HG03457 (cell line): ENCODE measurements at regions not wholly inside any gene's neighbourhood (a gene's known extent, or its start where the extent isn't known, plus 50 kb on each side); places are given as distances from the start of the nearest gene placed in this dataset.

Experiments
- ATAC-seq: cut with Tn5 transposase; IDR thresholded peaks from one replicate; pipeline ENCODE4 v1.9.1; 2021; ENCODE audit warnings: moderate number of reproducible peaks; ENCODE audit not compliant: unreplicated experiment

DNA sequence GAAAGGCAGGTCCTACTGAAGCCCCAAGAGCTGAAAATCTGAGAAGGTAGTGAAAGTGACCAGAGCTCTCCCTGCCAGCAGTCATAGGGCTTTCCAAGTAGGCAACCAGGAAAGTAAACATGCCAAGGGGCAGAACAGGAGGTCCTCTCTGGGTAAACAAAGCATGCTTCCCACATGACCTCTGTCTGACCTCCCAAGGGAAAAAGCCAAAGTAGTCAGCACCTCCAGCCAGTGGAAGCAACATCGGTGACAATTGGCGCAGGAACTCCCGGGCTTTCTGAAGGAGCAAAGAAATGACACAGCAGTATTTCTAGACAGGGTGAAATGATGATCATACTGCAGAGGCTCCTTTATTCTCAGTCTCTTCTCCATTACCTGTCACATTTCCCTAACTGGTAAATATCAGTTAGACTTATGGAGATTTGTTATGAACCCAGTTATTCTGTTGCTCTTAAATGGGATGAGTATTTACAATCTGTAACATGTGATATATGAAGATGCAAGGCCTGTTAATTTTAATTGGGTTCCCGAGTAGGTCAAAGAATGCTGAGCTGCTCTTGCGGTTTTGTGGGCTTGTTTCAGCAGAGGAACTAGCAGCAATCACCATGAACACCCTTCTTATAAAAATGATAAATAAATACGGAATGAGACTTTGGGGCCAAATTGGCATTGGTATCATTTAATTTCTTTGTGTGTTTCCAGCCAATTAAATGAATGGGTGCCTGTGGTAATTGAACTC lies 321.0 kb downstream of the RND3 start:
- no peak for ATAC-seq

DNA sequence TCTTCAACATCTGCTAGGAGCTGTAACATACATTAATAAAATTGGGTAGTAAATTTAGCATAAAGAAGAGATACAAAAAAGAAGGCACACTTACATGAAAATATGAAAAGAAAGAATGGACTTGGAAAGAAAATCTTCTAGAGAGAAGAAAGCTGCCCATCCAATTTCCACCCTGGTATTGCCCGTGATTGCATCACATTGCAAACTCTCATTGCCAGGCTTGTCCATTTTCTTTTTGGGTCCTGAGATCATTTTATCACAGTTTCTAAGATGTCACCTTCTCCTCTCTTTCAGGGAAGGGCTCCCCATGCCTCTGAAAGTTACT lies 321.5 kb downstream of the RND3 start:
- ATAC-seq: no peak

DNA sequence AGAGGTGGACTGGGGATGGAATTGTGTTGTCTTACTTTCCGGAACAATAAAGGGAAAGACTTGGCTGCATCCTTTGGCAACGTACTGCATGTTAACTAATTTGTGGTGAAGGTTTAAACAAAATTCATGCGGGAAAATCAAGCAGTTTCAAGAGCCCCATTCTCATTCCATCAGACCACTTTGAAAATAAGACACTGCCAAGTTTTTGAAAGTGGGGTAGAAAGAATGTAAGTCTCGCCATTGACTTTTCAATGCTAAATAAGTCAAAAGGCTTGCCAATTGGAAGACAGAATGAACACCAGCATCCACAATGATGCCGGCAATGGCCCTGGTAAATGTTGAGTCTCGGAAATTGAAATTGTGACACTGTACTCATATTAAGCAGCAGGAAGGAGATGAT lies 322.0 kb downstream of the RND3 start:
- no peak for ATAC-seq

DNA sequence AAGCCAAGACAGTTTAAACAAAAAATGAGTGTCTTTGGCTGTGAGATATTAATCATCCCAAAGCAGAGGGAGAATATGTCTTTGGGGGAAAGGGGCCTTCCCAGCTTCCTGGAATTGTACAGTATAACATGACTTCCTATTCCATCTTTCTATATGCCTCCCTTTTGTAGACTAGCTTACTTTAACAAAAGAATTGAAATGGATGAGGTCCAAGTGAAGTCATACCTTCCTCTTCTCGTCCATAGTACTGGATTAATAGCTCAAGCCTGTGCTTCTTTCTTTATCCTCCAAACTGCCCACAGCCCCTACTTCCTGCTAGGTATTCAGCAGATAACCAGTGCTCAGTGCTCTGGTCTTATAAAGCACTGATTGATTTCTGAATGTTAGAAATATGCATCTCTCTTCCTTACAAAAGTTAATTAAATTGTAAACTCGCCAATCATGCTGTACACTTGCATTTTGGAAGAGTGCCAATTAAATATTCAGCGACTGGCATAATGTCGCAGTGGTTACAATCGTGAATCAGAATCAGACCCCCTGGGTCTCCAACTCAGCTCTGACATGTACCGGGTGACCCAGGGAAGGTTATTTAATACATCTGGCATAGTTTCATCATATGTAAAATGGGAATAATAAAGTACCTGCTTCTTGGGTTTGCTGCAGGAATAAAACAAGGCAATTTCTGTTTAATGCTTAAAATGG lies 325.1 kb downstream of the RND3 start:
- ATAC-seq: no peak

DNA sequence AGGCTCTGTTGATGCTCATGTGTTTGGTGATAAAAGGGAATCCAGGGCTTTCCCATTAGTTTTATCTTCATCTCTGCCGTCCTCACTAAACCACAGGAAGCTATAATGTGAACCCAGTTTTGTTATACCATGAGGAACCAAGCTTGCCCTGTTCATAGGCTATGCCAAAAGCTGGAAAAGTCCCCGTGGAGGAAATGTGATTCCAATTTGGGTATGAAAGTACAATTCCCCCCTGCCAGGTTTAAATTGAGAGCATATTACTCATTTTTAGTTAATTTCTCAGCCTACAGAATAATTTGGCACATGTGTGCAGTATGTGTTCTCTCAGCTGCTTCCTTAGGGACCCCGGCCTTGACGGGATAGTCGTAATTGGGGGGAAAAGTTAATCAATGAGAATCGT lies 327.4 kb downstream of the RND3 start:
- no peak for ATAC-seq

- ATAC-seq: no peak
Observed at GRCh38 chr2:150159300-150159699, 328.2 kb downstream of the RND3 start.

- no peak for ATAC-seq
Observed at GRCh38 chr2:150156876-150157275, 330.6 kb downstream of the RND3 start.

DNA sequence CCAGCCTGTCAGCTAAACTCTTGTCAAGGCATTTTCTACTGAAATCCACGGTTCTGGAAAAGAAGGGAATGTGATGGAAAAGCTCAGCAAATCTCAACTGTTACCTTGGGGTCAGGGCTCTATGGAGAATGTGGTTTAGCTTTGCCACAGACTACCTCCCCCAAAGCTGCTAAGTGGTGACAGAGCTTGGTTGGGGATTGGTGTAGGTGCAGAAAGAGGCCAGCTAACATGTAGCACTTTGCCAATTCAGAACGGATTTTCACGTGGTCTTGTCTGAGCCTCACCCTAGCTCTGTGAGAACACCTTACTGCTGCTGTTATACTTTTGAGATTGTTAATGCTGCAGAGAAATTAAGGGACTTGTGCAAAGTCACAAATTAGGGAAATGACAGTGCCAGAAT lies 331.1 kb downstream of the RND3 start:
- ATAC-seq: no peak

DNA sequence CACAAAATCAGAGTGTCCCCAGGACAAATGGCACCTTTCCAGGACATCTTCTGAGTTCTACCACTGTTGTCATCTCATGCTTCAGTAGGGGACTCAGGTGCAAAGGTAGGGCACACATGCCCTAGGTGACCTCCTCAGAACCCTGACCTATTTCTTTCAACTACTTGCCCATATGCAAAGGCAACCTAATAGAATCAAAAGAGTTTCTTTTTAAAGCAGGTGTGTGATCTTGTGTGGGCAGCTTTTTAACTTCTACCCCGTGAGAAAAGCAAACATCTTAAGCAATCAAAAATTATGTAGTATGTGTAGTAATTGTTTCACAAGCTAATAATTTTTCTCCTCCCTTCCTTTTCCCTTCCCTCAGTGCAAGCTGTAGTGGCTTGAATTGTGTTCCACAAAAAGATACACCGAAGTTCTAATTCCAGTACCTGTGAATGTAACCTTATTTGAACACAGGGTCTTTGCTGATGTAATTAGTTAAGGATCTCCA lies 333.1 kb downstream of the RND3 start:
- no peak for ATAC-seq

GRCh38 chr2:150153646-150154307 lies 333.7 kb downstream of the RND3 start:
- no peak for ATAC-seq

GRCh38 chr2:150152230-150152629 lies 335.2 kb downstream of the RND3 start:
- no peak for ATAC-seq

DNA sequence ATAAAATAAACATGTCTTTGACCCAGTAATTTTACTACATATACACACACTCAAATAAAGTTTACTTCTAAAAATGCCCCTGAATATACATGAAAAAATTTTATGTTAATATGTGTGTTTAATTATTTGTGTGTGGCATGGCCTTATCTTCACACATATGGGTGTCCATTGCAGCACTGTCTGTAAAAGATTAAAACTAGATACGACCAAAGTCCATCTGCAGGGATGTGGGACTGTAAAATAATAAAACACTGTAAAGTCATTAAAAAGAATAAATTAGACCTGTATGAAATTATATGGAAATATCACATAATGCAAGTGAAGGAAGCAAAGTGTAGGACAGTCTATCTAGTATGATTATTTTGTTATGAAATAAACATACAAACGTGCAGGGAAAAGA lies 337.3 kb downstream of the RND3 start:
- ATAC-seq: no peak

- no peak for ATAC-seq
Observed at GRCh38 chr2:150147889-150148683, 339.4 kb downstream of the RND3 start.

DNA sequence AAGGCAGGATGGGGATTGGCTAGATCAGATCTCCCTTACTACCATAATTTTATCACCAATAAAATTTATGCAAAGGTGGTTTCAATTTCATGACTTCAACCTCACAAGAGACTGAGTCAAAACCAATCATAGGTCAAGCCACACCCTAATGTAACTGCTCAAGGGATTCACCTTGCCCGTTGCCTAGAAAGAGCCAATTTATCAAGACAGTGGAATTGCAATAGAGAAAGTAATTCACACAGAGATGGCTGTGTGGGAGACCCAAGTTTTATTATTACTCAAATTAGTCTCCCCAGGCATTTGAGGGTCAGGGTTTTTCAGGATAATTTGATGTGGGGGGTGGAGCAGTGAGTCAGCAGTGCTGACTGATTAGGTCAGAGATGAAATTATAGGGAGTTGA lies 340.6 kb downstream of the RND3 start:
- no peak for ATAC-seq

DNA sequence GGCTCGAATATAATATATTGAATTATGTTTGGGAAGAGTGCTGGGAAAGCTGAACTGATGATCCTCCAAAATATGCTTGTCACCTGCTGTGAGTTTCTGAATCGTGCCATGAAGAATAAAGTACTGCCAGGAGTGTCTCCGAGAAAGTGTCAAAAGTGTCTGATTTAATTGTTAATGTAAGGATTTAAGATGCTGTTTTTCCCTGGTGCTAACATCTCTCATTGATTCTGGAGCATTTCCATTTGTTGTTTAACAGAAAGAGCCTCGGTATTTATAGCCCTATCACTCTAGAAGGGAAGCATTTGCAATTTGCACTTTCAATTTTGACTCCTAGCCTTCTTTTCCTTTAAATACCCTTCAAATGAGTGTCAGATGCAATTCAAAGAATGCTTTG lies 342.2 kb downstream of the RND3 start:
- no peak for ATAC-seq

DNA sequence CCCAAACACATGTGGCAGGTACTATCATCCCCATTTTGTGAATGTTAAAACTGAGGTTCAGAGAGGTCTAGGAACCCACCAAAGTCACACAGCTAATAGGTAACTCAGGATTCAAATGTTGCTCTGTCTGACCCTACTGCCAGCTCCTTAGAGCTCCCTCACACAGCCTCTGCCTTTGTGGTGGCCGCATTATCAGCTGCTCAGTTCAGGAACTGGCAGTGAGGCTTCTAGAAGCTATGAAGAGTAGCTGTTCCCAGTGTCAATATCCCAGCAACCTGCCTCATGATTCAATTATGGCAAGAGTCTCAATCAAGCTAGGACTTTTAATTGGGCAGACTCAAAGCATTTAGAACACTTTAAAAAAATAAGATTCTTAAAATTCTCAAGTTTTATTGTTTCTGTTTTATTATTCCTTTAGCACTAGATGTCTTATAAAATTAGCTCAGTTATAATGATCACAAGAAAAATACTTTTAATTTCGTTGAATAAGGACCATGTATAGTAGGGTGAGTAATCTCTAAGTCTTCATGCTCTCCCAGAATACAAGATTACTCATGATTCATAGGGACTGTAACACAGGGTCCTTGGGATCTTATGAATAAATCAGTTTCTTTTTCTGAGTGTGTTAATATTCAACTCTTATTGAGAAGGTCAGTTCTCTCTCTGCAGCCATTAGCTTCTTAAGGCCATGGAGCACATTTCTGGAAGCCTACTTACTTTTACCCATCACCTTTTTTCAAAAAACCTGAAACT lies 342.7 kb downstream of the RND3 start:
- ATAC-seq: no peak

- no peak for ATAC-seq
Observed at GRCh38 chr2:150143087-150143536, 344.4 kb downstream of the RND3 start.

- no peak for ATAC-seq
Observed at GRCh38 chr2:150142561-150142960, 344.9 kb downstream of the RND3 start.

DNA sequence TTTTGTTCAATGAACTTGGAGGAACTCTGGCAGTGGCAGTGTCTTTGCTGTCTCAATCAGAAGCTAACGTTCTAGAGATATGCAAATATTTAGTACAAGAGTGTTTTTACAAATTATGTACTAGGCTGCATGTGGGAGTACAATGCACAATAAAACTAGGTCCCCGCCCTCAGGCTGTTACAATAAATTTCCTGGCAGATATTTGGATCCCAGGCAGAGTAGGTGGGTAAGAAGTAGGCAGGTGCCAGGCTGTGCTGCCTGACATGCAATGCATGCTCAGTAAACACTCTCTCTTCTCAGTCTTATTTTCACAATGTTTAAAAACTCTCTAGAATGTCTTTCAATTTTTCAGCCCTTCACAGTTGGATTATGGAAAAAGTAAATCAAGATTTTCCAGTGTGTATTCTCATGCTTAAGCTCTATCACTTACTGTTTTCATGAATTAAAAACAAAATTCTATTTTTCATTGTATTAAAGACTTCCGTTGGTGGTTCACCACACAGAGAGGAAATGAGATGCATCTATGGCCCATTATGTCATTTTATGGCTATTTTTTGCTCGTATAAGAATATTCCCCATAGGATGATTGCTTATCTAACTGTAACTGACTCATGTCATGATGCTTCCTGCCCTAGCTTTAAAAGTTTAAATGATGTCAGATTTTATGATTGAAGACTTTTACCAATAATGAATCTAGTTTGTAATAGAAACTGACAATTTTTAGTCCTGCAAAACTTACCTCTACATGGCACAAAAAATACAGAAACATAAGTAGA lies 346.1 kb downstream of the RND3 start:
- ATAC-seq: no peak

DNA sequence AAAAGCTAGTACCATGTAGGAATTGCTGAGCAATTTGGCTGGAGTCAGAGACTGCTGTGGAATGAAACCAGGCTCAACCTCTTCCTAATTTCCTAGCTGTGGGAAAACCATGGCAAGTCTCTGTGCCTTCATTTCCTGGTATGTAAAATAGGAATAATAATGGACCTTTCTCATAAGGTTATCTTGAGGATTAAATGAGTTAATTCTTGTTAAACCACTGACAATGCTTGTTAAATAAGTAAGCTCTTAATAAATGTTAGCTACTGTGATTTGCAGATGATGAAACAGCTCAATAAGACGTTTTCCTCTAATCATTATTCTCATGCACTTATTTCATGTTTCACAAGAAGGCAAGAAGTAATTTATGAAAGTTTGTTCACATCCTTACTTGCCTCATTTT lies 346.7 kb downstream of the RND3 start:
- ATAC-seq: no peak
